A673 (cell line): ENCODE measurements at regions not wholly inside any gene's neighbourhood (a gene's known extent, or its start where the extent isn't known, plus 50 kb on each side); places are given as distances from the start of the nearest gene placed in this dataset.

ENCODE experiments used
- BruUV-seq: library from RNA; stranded (reverse); fragments of 400-500 nt; replicated peaks from 2 replicates; lab custom pipeline; 2021; lab: Mats Ljungman, UMichigan
- CTCF ChIA-PET: fragments of 300-600 bp; sonication (Branson Sonifier 250); formaldehyde crosslinking; loops from one replicate; lab custom pipeline; 2022; ENCODE audit warnings: antibody characterized with exemption; lab: Charles Lee
- POLR2A ChIA-PET: fragments of 300-600 bp; sonication (Branson Sonifier 250); formaldehyde crosslinking; loops from one replicate; lab custom pipeline; 2022; ENCODE audit warnings: antibody characterized with exemption; ENCODE audit not compliant: low non-redundant PET; lab: Charles Lee
- DNase-seq: peaks from one replicate; pipeline ENCODE4 v3.0.0-alpha.2; 2015; ENCODE audit warnings: low spot score
- H3K27ac ChIP-seq: fragments of 200-600 bp; sonication (generic); 2 replicates; pipeline ENCODE4 v1.5.1; 2016; ENCODE audit warnings: mixed run types, low read depth, mild to moderate bottlenecking, mixed read lengths, antibody characterized with exemption, low read length; ENCODE audit not compliant: poor library complexity, severe bottlenecking
- H3K27me3 ChIP-seq: fragments of 200-600 bp; sonication (generic); replicated peaks from 2 replicates; pipeline ENCODE4 v1.6.1; 2017; ENCODE audit warnings: mixed run types, low read depth, mild to moderate bottlenecking, mixed read lengths, antibody characterized with exemption, low read length; ENCODE audit not compliant: insufficient read depth, poor library complexity
- H3K36me3 ChIP-seq: fragments of 200-600 bp; sonication (generic); 2 replicates; pipeline ENCODE4 v1.6.1; 2016; ENCODE audit warnings: mixed run types, mild to moderate bottlenecking, mixed read lengths, antibody characterized with exemption, low read length; ENCODE audit not compliant: insufficient read depth, poor library complexity, severe bottlenecking
- H3K4me1 ChIP-seq: fragments of 200-600 bp; sonication (generic); 2 replicates; pipeline ENCODE4 v1.6.1; 2017; ENCODE audit warnings: mixed run types, mild to moderate bottlenecking, mixed read lengths, antibody characterized with exemption, low read length; ENCODE audit not compliant: insufficient read depth, poor library complexity, severe bottlenecking
- H3K4me3 ChIP-seq: fragments of 200-600 bp; sonication (generic); 2 replicates; pipeline ENCODE4 v1.5.1; 2016; ENCODE audit warnings: low read depth, mixed run types, mild to moderate bottlenecking, mixed read lengths, low read length; ENCODE audit not compliant: poor library complexity, severe bottlenecking
- H3K9me3 ChIP-seq: fragments of 200-600 bp; sonication (generic); 2 replicates; pipeline ENCODE4 v1.6.1; 2016; ENCODE audit warnings: mixed run types, low read depth, mild to moderate bottlenecking, mixed read lengths, antibody characterized with exemption, low read length; ENCODE audit not compliant: poor library complexity, severe bottlenecking
- CTCF ChIP-seq: fragments of 300-800, 200-600 bp; sonication (generic); conservative IDR thresholded peaks from 2 replicates; pipeline ENCODE4 v1.5.1; 2017; ENCODE audit warnings: low read depth, mild to moderate bottlenecking, antibody characterized with exemption, low read length, moderate library complexity, mixed read lengths
- EZH2 ChIP-seq: fragments of 200-600 bp; sonication (generic); IDR thresholded peaks from 2 replicates; pipeline ENCODE4 v1.6.1; 2017; ENCODE audit warnings: borderline replicate concordance, low read depth, mild to moderate bottlenecking, mixed read lengths, antibody characterized with exemption, low read length; ENCODE audit not compliant: poor library complexity, severe bottlenecking
- intact Hi-C: fragments of 100-400 bp; cut with micrococcal nuclease; formaldehyde crosslinking; loops from one replicate; pipeline ENCODE4 v1.10.0; 2022; ENCODE audit not compliant: unreplicated experiment

- TF ChIP-seq CTCF (no peak), EZH2 (no peak)
- Histone ChIP-seq H3K9me3 (no peaks in the 10 kb centered on the region), H3K4me3 (no peak overlapping the region), H3K27ac (no peak overlapping the region), H3K4me1 (peaks cover 16% of the 10 kb centered on the region), H3K36me3 (no peaks in the 10 kb centered on the region), H3K27me3 (no peaks in the 10 kb centered on the region)
- intact Hi-C loops, result no loop called here
- ChIA-PET CTCF (no interaction called here), POLR2A (interaction anchor here (0.6 kb wide), 1 partner anchor 518 kb away, joined by 5 read pairs; no protein-coding TSS in a partner anchor)
- BruUV-seq, result no TSS peak
- DNase-seq, result no peak
Measured at GRCh38 chr15:69972436-69972835, 125.3 kb downstream of the TLE3 start.

- intact Hi-C loops, result no loop called here
- Histone ChIP-seq H3K27me3 (no peaks in the 10 kb centered on the region), H3K4me1 (peaks cover 16% of the 10 kb centered on the region), H3K27ac (peak overlapping the region; percentile 38), H3K36me3 (no peaks in the 10 kb centered on the region), H3K9me3 (no peaks in the 10 kb centered on the region), H3K4me3 (no peak overlapping the region)
- POLR2A ChIA-PET, result interaction anchor here (0.6 kb wide), 1 partner anchor 519 kb away, joined by 5 read pairs; no protein-coding TSS in a partner anchor
- CTCF ChIA-PET, result no interaction called here
- no TSS peak for BruUV-seq
- no peak for DNase-seq
- TF ChIP-seq EZH2 (no peak), CTCF (no peak)
Measured at GRCh38 chr15:69973102-69973714, 124.5 kb downstream of the TLE3 start.

- Histone ChIP-seq H3K4me1 (peaks cover 16% of the 10 kb centered on the region), H3K9me3 (no peaks in the 10 kb centered on the region), H3K4me3 (no peak overlapping the region), H3K36me3 (no peaks in the 10 kb centered on the region), H3K27me3 (no peaks in the 10 kb centered on the region), H3K27ac (peak overlapping the region; percentile 38)
- no peak for TF ChIP-seq EZH2
- TF ChIP-seq CTCF, result no peak
- intact Hi-C loops, result no loop called here
- CTCF ChIA-PET, result no interaction called here
- POLR2A ChIA-PET, result no interaction called here
- BruUV-seq, result no TSS peak
- peak; percentile 14 for DNase-seq
Measured at GRCh38 chr15:69973880-69974279, 123.8 kb downstream of the TLE3 start.
